Osteoblast (primary cell): ENCODE measurements at regions not wholly inside any gene's neighbourhood (a gene's known extent, or its start where the extent isn't known, plus 50 kb on each side); places are given as distances from the start of the nearest gene placed in this dataset.

Experiments used
- DNase-seq: peaks from one replicate; pipeline ENCODE4 v3.0.0; 2011; ENCODE audit warnings: low spot score, mixed read lengths; ENCODE audit not compliant: insufficient read length; ENCODE audit errors: missing footprints
- H2AFZ ChIP-seq: 2 replicates; pipeline ENCODE4 v1.6.0; 2011; ENCODE audit warnings: mild to moderate bottlenecking, low read length
- H3K27ac ChIP-seq: 2 replicates; pipeline ENCODE4 v1.5.1; 2011; ENCODE audit warnings: mild to moderate bottlenecking, low read depth, low read length, moderate library complexity
- H3K27me3 ChIP-seq: 2 replicates; pipeline ENCODE4 v1.6.0; 2012; ENCODE audit warnings: mild to moderate bottlenecking, control low read depth, inconsistent platforms, low read length, moderate library complexity; ENCODE audit not compliant: insufficient read depth
- H3K36me3 ChIP-seq: 2 replicates; pipeline ENCODE4 v1.5.1; 2011; ENCODE audit warnings: mild to moderate bottlenecking, low read length, control low read depth, moderate library complexity; ENCODE audit not compliant: insufficient read depth
- H3K4me1 ChIP-seq: 2 replicates; pipeline ENCODE4 v1.5.1; 2011; ENCODE audit warnings: mild to moderate bottlenecking, low read length, control low read depth, moderate library complexity; ENCODE audit not compliant: insufficient read depth
- H3K4me2 ChIP-seq: 2 replicates; pipeline ENCODE4 v1.6.0; 2011; ENCODE audit warnings: mild to moderate bottlenecking, low read length; ENCODE audit not compliant: insufficient read depth
- H3K4me3 ChIP-seq: fragments of 200-600 bp; sonication (generic); 3 replicates; pipeline ENCODE4 v1.5.1; 2012; ENCODE audit warnings: mild to moderate bottlenecking, low read length, inconsistent platforms; ENCODE audit not compliant: insufficient read depth
- H3K79me2 ChIP-seq: 2 replicates; pipeline ENCODE4 v1.6.0; 2012; ENCODE audit warnings: mild to moderate bottlenecking, low read length, control low read depth, inconsistent platforms; ENCODE audit not compliant: insufficient read depth
- H3K9me3 ChIP-seq: 2 replicates; pipeline ENCODE4 v1.5.1; 2011; ENCODE audit warnings: low read depth, low read length, control low read depth
- H4K20me1 ChIP-seq: 2 replicates; pipeline ENCODE4 v1.6.0; 2012; ENCODE audit warnings: mild to moderate bottlenecking, low read length, control low read depth; ENCODE audit not compliant: insufficient read depth
- TF ChIP-seq, protein P1 (sequence below): IDR thresholded peaks from 2 replicates; pipeline ENCODE4 v1.5.1; 2011; ENCODE audit warnings: mild to moderate bottlenecking, low read depth, low read length, moderate library complexity; ENCODE audit errors: extremely low read depth

DNA sequence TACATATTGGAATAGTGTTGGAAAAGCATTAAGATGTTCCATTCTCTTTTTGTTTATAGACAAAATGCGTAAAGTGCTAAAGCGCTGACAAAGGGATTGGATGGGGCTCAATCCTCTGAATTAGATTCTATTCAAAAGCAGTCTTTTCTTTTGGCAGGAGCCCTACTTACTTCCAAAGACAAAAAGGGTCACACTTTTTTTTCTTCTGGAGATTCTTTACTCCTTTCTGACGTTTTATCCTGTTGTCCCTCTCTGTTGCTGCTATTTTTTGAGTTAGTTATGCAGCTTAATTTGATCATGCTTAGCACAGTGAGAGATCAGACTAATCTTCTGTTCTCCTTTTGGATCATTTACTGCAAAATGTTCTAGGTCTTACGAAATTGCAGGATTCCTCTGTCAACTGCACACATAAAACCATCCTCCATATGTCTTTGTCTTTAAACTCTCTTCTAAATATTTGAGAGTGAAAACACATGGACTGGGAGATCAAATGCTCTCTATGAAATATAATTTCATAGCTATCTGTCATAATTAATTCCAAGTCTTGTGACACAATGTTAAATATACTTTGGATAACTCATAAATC, 656.4 kb upstream of the ADGRL2 start:
- Histone ChIP-seq H3K4me1 (no peaks in the 10 kb centered on the region), H2AFZ (no peak overlapping the region), H4K20me1 (no peaks in the 10 kb centered on the region), H3K27ac (no peak overlapping the region), H3K27me3 (no peaks in the 10 kb centered on the region), H3K4me3 (no peak overlapping the region), H3K4me2 (no peak overlapping the region), H3K9me3 (peaks cover 2% of the 10 kb centered on the region), H3K36me3 (no peaks in the 10 kb centered on the region), H3K79me2 (no peaks in the 10 kb centered on the region)
- DNase-seq, result no peak
- TF ChIP-seq, protein P1, sequence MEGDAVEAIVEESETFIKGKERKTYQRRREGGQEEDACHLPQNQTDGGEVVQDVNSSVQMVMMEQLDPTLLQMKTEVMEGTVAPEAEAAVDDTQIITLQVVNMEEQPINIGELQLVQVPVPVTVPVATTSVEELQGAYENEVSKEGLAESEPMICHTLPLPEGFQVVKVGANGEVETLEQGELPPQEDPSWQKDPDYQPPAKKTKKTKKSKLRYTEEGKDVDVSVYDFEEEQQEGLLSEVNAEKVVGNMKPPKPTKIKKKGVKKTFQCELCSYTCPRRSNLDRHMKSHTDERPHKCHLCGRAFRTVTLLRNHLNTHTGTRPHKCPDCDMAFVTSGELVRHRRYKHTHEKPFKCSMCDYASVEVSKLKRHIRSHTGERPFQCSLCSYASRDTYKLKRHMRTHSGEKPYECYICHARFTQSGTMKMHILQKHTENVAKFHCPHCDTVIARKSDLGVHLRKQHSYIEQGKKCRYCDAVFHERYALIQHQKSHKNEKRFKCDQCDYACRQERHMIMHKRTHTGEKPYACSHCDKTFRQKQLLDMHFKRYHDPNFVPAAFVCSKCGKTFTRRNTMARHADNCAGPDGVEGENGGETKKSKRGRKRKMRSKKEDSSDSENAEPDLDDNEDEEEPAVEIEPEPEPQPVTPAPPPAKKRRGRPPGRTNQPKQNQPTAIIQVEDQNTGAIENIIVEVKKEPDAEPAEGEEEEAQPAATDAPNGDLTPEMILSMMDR, result no peak

DNA sequence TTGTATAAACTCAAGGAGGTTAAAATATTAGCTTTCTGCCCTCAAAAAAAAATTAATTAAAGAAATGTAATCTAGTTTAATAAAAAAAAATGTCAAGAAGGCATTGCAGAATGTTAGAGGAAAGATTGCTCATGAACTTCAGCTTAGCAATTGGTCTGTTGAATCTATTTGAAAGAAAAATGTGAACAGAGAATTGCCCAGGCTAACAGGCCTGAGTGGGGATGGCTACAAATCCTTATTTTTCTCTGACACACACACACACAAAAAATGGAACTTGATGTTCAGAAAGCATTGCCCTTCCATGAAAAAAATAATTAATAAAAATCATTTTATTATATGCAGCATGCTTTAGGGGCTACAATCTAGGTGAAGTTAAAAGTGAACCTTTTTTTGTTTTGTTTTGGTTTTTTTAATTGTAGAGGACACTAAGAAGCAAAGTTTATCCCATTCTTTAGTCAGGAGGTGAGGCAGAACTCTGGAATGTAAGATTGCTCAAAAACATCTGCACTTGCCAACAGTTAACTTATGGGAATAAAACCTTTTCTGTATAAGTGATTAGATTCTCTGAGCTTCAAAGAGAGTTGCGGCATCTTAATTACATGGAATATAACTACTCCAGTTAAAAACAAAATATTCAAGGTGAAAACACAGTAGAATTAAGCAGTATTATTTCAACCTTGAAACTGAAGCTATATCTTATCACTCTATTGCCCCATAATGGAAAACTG, 658.5 kb upstream of the ADGRL2 start:
- no peak for DNase-seq
- Histone ChIP-seq H3K4me3 (no peak overlapping the region), H3K4me1 (no peaks in the 10 kb centered on the region), H3K27me3 (no peaks in the 10 kb centered on the region), H3K79me2 (no peaks in the 10 kb centered on the region), H3K9me3 (peaks cover 2% of the 10 kb centered on the region), H3K4me2 (no peak overlapping the region), H3K27ac (no peak overlapping the region), H2AFZ (no peak overlapping the region), H3K36me3 (no peaks in the 10 kb centered on the region), H4K20me1 (no peaks in the 10 kb centered on the region)
- TF ChIP-seq, protein P1, result no peak

DNA sequence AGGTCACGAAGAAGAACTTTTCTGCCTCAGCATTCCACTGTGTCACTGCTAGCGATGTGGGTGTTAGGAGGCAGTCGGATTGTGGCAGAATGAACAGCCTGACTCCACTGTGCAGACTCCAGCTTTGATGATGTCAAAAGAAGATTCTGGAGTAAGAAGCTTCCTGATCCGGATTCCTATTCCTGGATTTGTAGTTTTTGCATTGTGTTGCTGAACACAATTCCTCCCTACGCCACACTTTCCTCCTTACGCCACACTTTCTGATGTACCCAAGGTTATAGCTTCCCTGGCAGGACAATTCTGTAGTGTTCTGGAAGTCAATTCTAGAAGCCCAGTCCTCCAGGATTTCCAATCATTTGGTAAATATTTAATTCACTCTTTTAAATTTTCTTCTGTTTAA, 665.2 kb upstream of the ADGRL2 start:
- Histone ChIP-seq H3K9me3 (peaks cover 4% of the 10 kb centered on the region), H3K4me1 (no peaks in the 10 kb centered on the region), H3K4me3 (no peak overlapping the region), H3K4me2 (no peak overlapping the region), H4K20me1 (no peaks in the 10 kb centered on the region), H3K79me2 (no peaks in the 10 kb centered on the region), H3K27me3 (no peaks in the 10 kb centered on the region), H3K27ac (no peak overlapping the region), H2AFZ (no peak overlapping the region), H3K36me3 (no peaks in the 10 kb centered on the region)
- TF ChIP-seq, protein P1, result no peak
- DNase-seq, result no peak

DNA sequence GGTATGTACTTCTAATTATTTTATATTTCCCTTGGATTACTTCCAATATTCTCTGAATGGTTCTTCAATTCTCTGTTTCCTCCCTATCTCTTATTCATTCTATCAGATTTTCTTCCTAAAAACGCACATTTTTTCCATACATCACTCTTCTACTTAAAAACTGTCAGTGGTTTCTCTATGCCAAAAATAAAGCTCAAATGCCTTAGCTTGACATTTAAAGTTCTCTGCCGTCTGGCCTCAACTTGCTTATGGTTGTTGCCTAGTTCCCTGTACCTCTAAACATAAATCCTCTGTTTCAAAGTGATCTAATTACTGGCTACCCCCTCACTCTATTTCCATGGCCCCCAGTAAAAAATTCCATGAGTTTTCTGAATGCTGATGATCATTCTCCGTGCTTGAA, 671.0 kb upstream of the ADGRL2 start:
- TF ChIP-seq, protein P1, result no peak
- H3K4me1 ChIP-seq, result no peaks in the 10 kb centered on the region
- no peak overlapping the region for H3K27ac ChIP-seq
- DNase-seq, result no peak
- H3K79me2 ChIP-seq, result no peaks in the 10 kb centered on the region
- H3K4me2 ChIP-seq, result no peak overlapping the region
- no peaks in the 10 kb centered on the region for H3K36me3 ChIP-seq
- H3K9me3 ChIP-seq, result no peaks in the 10 kb centered on the region
- no peaks in the 10 kb centered on the region for H3K27me3 ChIP-seq
- H4K20me1 ChIP-seq, result no peaks in the 10 kb centered on the region
- no peak overlapping the region for H2AFZ ChIP-seq
- no peak overlapping the region for H3K4me3 ChIP-seq
